Suppressor macrophage treated with lipopolysaccharide for 1 hour (primary cell): ENCODE measurements at regions not wholly inside any gene's neighbourhood (a gene's known extent, or its start where the extent isn't known, plus 50 kb on each side); places are given as distances from the start of the nearest gene placed in this dataset.

ENCODE experiments used
- DNase-seq, 3 donors: peaks; one replicate each; pipeline ENCODE4 v3.0.0-alpha.2; 2020 to 2022

- peak in 1 of 3 donors; percentile 33 for DNase-seq
These were observed 213.2 kb upstream of the MANEA start for GRCh38 chr6:95364016-95364604.

GRCh38 chr6:95365454-95365853, 211.9 kb upstream of the MANEA start:
- no peak for DNase-seq

- DNase-seq = no peak
These were observed 210.9 kb upstream of the MANEA start for GRCh38 chr6:95366414-95366813.

GRCh38 chr6:95383878-95384277, 193.5 kb upstream of the MANEA start:
- no peak for DNase-seq

- DNase-seq = no peak
These were observed 192.3 kb upstream of the MANEA start for GRCh38 chr6:95384988-95385387.

GRCh38 chr6:95387845-95388244, 189.5 kb upstream of the MANEA start:
- no peak for DNase-seq

- no peak for DNase-seq
These were observed 172.6 kb upstream of the MANEA start for GRCh38 chr6:95404777-95405176.

- DNase-seq = no peak
These were observed 169.2 kb upstream of the MANEA start for GRCh38 chr6:95408111-95408510.

GRCh38 chr6:95410168-95410567, 167.2 kb upstream of the MANEA start:
- no peak for DNase-seq

GRCh38 chr6:95413789-95414188, 163.5 kb upstream of the MANEA start:
- no peak for DNase-seq

- no peak for DNase-seq
These were observed 159.5 kb upstream of the MANEA start for GRCh38 chr6:95417856-95418255.

GRCh38 chr6:95420792-95421191, 156.5 kb upstream of the MANEA start:
- no peak for DNase-seq

- DNase-seq = no peak
These were observed 154.0 kb upstream of the MANEA start for GRCh38 chr6:95423331-95423730.

GRCh38 chr6:95431637-95432228, 145.6 kb upstream of the MANEA start:
- DNase-seq = peak; percentile 35 to 50 (median 40)

- DNase-seq = no peak
These were observed 137.6 kb upstream of the MANEA start for GRCh38 chr6:95439741-95440140.

GRCh38 chr6:95448208-95448607, 129.1 kb upstream of the MANEA start:
- DNase-seq = no peak

- DNase-seq = no peak
These were observed 107.8 kb upstream of the MANEA start for GRCh38 chr6:95469511-95469910.

GRCh38 chr6:95478941-95479340, 98.4 kb upstream of the MANEA start:
- DNase-seq = no peak

- DNase-seq = no peak
These were observed 89.5 kb upstream of the MANEA start for GRCh38 chr6:95487817-95488216.

- DNase-seq = no peak
These were observed 88.0 kb upstream of the MANEA start for GRCh38 chr6:95489185-95489863.

GRCh38 chr6:95496769-95497426, 80.4 kb upstream of the MANEA start:
- peak in 1 of 3 donors; percentile 3 for DNase-seq

- peak in 1 of 3 donors; percentile 15 for DNase-seq
These were observed 76.1 kb upstream of the MANEA start for GRCh38 chr6:95501032-95501904.

GRCh38 chr6:95503568-95503967, 73.8 kb upstream of the MANEA start:
- DNase-seq = peak in 1 of 3 donors; percentile 8
